Pancreas (tissue), 10 donors: ENCODE measurements at regions not wholly inside any gene's neighbourhood (a gene's known extent, or its start where the extent isn't known, plus 50 kb on each side); places are given as distances from the start of the nearest gene placed in this dataset.

Experiments used
- ATAC-seq, 4 donors: fragments of 200-7000 bp; cut with Tn5 transposase; one replicate each; pipeline versions ENCODE4 v1.8.0 to v1.9.1; 2020; ENCODE audit warnings: mild to moderate bottlenecking in 4 of 4, moderate library complexity in 4 of 4
- DNase-seq, 6 donors: peaks; one replicate each; pipeline ENCODE4 v3.0.0-alpha.2; 2020
- FAIRE-seq: peaks from 2 replicates; lab custom pipeline; 2012; peaks lifted over from hg19 to GRCh38; lab: Jason Lieb, UNC
- H3K27ac ChIP-seq, 4 donors: fragments of 200-600 bp; sonication (generic); 1 replicate in 3 of 4; 2 replicates in 1 of 4; pipeline versions ENCODE4 v1.5.0 to v1.8.0; 2020
- H3K27me3 ChIP-seq, 4 donors: fragments of 200-600 bp; one replicate each; pipeline ENCODE4 v1.8.0; 2021
- H3K36me3 ChIP-seq, 3 donors: fragments of 200-600 bp; sonication (generic) in 1 of 3; one replicate each; pipeline versions ENCODE4 v1.5.0 to v1.8.0; 2020 to 2021
- H3K4me1 ChIP-seq, 3 donors: fragments of 200-600 bp; one replicate each; pipeline ENCODE4 v1.8.0; 2021
- H3K4me3 ChIP-seq, 4 donors: fragments of 200-600 bp; sonication (generic) in 2 of 4; one replicate each; pipeline versions ENCODE4 v1.5.0 to v1.8.0; 2020 to 2021
- H3K9me3 ChIP-seq, 4 donors: fragments of 200-600 bp; one replicate each; pipeline ENCODE4 v1.8.0; 2021
- WGBS, 2 donors: extraction: QIAGEN DNeasy Blood & Tissue Kit; methylation state at CpG; one replicate each; pipeline ENCODE4 v1.1.7; 2013; 5-methylcytosine and 5-hydroxymethylcytosine counted together
- intact Hi-C, 3 donors: fragments of 100-400 bp; cut with DNase I; formaldehyde crosslinking; loops; one replicate each; pipeline versions ENCODE4 v1.11.1 to v1.14.2; 2022
- TF ChIP-seq, protein P1 (sequence below), 4 donors: fragments of 200-600 bp; sonication (generic) in 3 of 4; IDR thresholded peaks; one replicate each; pipeline versions ENCODE4 v1.5.0 to v1.8.0; 2021; ENCODE audit warnings: antibody characterized with exemption in 4 of 4
- donor health status: healthy with polysubstance abuse.
- donor health status: DM: no; HTN: no; CAD: no; lungs with moderate emphysema.
- donor health status: DM: no; HTN: no; CAD: no.
- donor health status: control.
- donor health status: control.
- donor health status: Bipolar disorder and iron deficiency.
- donor health status: DM: yes; HTN: yes; CAD: no.
- donor health status: DM: no; HTN: no; CAD: no.
- donor health status: DM: no; HTN: no; CAD: no.
- donor health status: DM: yes; HTN: yes; CAD: no.

GRCh38 chr3:31038086-31038739 is 143.8 kb upstream of the GADL1 start:
- Histone ChIP-seq H3K27ac (no peak overlapping the region), H3K36me3 (no peaks in the 10 kb centered on the region), H3K27me3 (no peaks in the 10 kb centered on the region), H3K4me3 (no peak overlapping the region), H3K4me1 (no peaks in the 10 kb centered on the region), H3K9me3 (no peaks in the 10 kb centered on the region)
- intact Hi-C loops: no loop called here
- DNase-seq: no peak
- 74 to 77% methylated on average over 3 of the region's 3 CpGs for WGBS, 2 donors
- no peak for ATAC-seq
- no peak for FAIRE-seq
- TF ChIP-seq, protein P1, sequence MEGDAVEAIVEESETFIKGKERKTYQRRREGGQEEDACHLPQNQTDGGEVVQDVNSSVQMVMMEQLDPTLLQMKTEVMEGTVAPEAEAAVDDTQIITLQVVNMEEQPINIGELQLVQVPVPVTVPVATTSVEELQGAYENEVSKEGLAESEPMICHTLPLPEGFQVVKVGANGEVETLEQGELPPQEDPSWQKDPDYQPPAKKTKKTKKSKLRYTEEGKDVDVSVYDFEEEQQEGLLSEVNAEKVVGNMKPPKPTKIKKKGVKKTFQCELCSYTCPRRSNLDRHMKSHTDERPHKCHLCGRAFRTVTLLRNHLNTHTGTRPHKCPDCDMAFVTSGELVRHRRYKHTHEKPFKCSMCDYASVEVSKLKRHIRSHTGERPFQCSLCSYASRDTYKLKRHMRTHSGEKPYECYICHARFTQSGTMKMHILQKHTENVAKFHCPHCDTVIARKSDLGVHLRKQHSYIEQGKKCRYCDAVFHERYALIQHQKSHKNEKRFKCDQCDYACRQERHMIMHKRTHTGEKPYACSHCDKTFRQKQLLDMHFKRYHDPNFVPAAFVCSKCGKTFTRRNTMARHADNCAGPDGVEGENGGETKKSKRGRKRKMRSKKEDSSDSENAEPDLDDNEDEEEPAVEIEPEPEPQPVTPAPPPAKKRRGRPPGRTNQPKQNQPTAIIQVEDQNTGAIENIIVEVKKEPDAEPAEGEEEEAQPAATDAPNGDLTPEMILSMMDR (IDR thresholded peaks at IDR 0.05): no peak

DNA sequence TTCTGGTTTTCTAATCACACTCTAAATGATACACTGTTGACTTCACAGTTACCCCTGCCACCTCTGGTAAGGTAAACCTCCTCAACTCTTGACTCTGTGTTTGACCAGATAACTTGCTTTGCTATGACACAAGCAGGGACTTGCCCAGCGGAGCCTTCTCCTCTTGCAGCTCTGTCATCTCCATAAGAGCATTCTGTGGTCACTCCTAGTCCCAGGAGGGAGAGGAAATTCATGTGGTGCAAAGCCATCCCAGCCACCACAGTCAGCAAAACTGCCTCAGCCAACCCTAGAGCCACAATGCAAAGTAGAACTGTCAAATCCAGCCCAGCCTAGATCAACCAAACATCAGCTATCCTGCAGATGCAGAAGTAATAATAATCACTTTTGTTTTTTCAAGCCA is 144.7 kb upstream of the GADL1 start:
- intact Hi-C loops: no loop called here
- no peak for DNase-seq
- TF ChIP-seq, protein P1 (IDR thresholded peaks at IDR 0.05): no peak
- H3K36me3 ChIP-seq: no peaks in the 10 kb centered on the region
- H3K4me3 ChIP-seq: no peak overlapping the region
- H3K9me3 ChIP-seq: no peaks in the 10 kb centered on the region
- 64 to 67% methylated on average over 1 of the region's 1 CpG for WGBS, 2 donors
- FAIRE-seq: no peak
- H3K4me1 ChIP-seq: no peaks in the 10 kb centered on the region
- no peak for ATAC-seq
- no peaks in the 10 kb centered on the region for H3K27me3 ChIP-seq
- no peak overlapping the region for H3K27ac ChIP-seq

DNA sequence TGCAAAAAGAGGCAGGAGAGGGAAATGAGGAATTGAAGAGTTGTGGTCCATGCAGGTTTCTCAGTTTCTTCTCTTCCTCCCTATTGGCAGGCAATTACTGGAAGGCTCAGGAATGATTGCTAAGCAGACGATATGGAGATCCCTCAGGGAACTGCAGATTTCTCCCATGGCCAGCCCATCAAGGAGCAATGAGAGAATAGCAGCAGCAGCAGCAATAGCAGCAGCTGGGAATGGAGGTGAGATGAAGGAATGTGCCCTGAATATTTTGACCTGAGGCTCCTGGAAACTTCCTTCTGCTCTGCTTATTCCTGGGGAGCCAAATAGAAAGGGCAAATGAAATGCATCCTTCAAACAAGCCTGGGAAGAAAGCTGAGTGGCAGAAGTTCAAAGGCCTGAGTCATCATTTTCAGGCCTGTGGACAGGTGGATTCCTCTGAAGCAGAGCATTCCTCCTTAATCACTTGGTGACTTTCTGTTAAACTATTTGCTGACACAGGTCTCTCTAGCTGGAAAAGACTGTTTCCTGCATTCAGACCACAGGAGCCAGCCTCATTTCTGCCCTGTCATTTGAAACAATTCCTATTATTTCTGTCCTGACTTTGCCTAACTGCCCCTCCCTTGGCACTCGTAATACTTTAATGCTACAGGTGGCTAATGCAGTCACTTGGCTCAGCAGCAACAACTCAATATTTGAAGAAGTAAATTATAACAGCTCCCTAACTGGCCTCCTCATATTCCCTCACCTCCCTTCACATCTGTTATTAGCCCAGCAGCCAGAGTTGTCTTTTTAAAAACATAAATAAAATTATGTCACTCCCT is 146.9 kb upstream of the GADL1 start:
- DNase-seq (no peak), ATAC-seq (peak in 2 of 4 donors; percentile 41 to 65), FAIRE-seq (no peak)
- no peak overlapping the region for H3K27ac ChIP-seq
- 27 to 50% methylated on average over 2 of the region's 2 CpGs for WGBS, 2 donors
- H3K4me3 ChIP-seq: no peak overlapping the region
- TF ChIP-seq, protein P1 (IDR thresholded peaks at IDR 0.05): no peak
- no peaks in the 10 kb centered on the region for H3K9me3 ChIP-seq
- H3K36me3 ChIP-seq: no peaks in the 10 kb centered on the region
- no peaks in the 10 kb centered on the region for H3K4me1 ChIP-seq
- no peaks in the 10 kb centered on the region for H3K27me3 ChIP-seq
- intact Hi-C loops: no loop called here

- DNase-seq (no peak), ATAC-seq (no peak), FAIRE-seq (no peak)
- Histone ChIP-seq H3K4me3 (no peak overlapping the region), H3K36me3 (no peaks in the 10 kb centered on the region), H3K9me3 (no peaks in the 10 kb centered on the region), H3K27me3 (no peaks in the 10 kb centered on the region), H3K4me1 (no peaks in the 10 kb centered on the region), H3K27ac (no peak overlapping the region)
- 71 to 92% methylated on average over 3 of the region's 3 CpGs for WGBS, 2 donors
- TF ChIP-seq, protein P1 (IDR thresholded peaks at IDR 0.05): no peak
- intact Hi-C loops: no loop called here
Measured at GRCh38 chr3:31043184-31043819, 148.8 kb upstream of the GADL1 start.
